SKM-1 treated with dmso at 0.1 percent for 144 hours (cell line): ENCODE measurements at regions not wholly inside any gene's neighbourhood (a gene's known extent, or its start where the extent isn't known, plus 50 kb on each side); places are given as distances from the start of the nearest gene placed in this dataset.
"Not testable (repeated sequence)": the region's sequence is repeated elsewhere in the genome, so short reads cannot be mapped to it uniquely, and the experiment has no call there.

Experiments
- DNase-seq: peaks from one replicate; lab custom pipeline; 2025; ENCODE audit not compliant: unreplicated experiment; lab: John Stamatoyannopoulos, UW

DNA sequence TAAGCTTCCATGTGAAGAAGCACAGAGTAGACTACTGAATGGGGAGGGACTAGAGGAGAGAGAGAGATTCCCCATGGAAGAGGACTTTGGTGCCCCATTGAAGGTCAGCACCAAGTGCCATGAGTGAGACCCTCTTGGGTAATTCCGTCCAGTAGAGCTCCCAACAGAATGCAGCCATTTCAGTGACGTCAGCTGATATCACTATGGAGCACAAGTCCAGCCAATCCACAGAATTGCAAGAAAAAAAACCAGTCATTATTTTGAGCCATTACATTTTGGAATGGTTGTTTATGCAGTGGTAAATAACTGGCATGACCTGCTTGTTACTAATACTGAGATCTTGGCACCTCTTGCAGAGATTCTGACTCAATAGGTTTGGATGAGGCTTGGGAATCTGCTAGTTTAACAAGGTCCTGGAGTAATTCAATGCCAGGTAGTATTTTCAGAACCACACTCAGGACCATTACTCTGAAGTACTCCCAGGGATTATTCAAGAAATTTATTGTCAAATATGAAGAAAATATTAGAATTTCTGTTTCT, 52.6 kb upstream of the SP8 start:
- DNase-seq: no peak

DNA sequence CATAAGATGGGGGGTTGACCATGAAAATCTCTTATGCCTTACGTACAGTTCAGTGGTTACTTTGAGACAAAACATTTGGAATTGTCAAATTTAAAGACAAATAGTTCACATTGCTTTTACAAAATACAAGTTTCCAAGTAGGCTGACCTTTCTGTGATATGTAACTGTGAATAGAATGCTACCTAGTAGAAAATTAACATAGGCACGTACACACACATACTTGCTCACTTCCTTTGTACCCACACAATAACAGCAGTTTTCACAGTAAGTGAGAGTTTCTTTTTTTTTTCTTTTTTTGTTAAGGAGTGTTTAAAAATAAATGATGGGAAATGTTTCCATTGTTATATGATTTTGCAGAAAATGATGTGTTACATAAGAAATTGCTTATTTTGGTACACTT, 53.3 kb upstream of the SP8 start:
- no peak for DNase-seq

DNA sequence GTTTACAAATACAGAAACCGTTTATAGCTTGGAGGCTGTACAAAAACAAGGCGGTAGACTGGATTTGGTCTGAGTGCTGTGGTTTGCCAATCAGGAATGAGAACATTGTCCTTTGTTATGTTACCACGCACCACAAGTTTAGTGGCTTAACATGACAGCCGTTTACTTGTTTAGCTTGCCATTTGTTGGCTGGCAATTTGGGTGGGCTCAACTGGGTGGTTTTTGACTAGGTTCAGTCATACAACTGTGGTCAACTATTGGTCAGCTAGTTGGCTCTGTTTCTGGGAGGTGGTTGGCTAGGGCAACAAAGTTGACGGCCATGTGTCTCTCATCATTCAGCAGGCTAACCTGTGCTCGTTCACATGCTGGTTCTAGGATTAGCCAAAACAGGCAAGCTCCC, 60.1 kb upstream of the SP8 start:
- DNase-seq: no peak

DNA sequence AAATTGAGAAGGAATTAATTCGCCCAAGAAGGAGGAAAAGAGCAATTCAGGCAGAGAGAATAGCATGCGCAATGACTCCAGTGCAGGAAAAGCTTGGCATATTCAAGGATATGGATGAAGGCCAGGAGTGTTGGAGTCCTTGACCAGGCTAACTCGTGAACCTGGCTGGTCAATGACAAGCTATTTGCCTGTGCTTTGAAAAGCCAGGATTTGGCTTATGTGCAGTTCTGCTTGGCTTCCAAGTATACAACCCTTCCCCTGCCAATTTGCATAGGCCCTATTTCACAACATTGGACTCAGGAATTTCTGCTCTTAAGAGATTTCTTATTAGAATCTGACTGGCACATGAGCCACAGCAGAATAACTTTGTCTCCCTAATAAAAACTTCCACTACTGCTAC, 72.3 kb upstream of the SP8 start:
- DNase-seq: no peak

DNA sequence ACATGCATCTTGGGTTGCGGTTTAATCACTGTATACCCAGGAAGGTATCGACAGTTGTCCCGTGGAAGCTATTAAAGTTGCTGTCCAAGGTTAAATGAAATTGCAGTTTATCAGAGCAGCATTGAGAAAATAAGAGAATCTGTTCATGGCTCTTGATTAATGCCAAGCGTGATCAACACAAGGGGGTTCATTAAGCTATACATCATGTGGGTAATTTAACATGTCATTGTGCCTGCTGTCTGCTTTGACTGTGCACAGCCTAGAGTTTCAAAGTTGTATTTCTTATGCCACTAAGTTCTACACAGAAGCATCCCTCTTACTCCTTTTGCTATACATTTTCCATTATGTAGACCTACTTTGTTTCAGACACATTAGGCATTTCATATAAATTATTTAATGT, 74.8 kb upstream of the SP8 start:
- DNase-seq: no peak

DNA sequence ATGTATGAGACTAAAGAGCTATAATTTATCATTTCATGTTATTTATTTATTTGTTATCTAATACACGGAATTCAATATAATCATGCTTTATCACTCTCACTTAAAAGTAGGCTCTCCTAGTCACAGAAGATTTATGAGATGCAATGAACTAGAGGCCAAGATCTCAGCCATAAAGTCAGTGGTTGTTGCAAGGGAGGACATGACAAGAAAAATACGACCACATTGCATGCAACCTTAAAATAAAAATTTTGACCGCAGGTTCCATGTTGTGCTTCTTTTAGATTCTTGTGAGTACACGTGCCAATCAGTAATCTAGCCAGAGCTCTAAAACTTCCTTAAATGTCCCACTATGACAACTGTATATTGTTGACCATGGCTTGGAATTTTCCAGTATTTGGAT, 75.9 kb upstream of the SP8 start:
- no peak for DNase-seq

DNA sequence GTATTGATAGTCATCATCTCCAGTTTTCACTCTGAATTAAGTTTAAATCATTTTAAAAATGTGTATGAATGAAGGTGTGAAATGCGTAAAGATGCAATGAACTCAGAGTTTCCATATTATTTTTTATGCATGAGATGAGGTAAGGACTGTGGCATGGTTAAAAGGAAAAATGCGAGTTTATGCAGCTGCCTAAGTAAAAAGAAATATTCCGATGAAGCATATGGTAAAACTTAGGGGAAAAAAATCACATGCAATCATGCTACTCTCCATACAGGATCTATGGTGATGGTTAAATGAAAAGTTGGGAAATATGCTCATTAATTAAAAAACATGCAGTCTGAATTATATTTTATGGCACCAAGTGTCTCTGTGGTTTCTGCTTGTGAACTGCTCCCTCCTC, 77.5 kb upstream of the SP8 start:
- DNase-seq: no peak

DNA sequence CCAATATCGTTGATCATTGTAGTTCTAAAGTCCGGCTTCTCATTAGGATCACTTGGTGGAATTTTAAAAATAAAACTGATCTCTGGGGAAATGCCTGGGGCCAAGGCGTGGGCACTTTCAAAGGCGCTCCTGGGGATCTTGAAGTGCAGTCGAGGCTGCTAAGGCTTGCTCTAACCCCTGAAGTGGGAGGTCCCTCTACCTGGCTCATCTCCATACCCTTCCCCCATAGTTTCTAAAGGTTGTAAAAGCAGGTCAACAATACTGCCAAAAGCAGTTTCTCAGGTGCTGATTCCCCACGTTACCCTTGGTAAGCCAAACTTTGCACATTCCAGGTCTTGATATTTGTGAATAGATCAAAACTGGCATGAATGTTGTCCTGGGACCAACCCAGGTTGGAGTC, 79.0 kb upstream of the SP8 start:
- no peak for DNase-seq

DNA sequence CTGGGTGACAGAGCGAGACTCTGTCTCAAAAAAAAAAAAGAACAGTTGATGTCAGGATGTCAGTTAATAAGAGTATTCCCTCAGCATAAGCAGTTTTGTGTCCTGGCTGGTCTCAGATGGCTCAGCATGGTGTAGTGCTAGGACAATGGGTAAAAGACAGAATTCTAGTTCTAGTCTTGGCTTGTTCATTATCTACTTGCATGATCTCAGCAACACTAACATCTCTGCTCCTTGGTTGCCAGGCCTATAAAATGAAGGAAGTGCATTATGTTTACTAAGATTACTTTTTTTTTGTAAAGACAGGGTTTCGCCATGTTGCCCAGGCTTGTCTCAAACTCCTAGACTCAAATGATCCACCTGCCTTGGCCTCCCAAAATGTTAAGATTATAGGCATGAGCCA, 84.3 kb upstream of the SP8 start:
- DNase-seq: no peak

DNA sequence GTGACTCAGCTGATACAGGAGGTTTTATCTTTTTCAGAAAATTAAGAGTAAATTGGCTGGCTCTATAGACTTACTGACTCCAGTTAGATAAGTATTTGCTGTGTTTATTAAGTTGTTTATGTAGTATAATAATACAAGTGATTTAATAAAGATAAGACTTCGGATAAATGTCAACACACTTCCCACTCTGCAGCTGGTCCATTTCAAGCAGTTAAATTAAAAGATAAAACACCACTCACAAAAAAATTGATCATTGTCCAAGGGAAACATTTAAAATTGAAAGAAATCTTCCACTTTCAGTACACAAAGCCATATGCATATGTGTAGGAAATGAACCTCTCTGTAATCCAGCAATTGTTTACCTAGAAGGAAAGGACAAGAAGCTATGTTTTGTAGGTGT, 106.1 kb upstream of the SP8 start:
- no peak for DNase-seq

DNA sequence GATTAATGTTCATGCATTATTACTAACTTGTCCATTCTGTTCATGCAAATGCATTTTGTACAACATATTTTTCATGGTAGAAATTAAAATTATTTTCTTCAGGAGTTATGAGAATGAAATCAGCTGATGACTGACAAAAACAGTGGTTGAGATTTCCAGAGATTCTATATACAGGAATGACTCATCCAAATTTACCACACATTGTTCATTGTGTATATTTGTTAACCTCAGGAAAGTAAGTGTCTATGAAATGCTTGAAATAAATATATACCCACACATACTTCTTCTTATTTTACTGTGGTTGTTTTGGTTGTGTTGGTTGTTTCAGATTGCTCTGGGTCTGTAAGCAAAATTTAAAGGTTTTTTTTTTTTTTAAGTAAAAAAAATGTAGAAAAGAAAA, 108.1 kb upstream of the SP8 start:
- DNase-seq: no peak

DNA sequence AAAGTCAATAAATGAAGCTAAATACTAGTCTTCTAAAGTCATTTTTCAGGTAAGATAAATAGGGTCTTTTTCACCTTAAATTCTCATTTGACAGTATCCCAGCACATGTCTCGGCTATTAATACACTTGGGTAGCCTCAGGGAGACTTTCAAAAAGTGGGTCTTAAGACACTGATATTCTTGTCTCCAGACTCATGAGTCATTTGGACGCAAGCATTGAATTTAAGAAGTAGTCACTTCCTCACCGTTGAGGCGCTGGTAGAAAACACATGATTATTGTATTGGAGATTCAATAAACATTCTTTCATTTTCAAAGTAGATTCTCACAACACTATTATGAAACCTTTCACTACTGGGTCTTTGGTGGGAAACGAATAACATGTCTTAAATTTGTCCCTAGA, 108.9 kb upstream of the SP8 start:
- DNase-seq: no peak

DNA sequence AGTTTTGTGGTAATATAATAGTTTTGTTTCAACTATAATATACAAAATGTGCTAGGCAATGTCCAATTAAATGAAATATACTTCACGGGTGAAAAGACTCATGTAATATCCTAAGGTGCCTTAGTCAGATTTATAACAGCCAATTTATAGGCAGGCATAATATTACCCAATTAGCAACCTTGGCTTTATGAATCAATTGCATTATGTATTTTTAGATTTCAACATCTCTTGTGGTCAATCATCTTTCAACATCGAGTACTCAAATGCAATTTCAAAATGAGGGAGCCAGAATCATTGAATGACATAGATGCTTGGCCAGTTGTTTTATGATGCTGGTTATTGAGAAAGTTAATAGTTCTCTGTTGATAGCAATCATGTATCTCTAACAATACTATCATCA, 110.3 kb upstream of the SP8 start:
- no peak for DNase-seq

DNA sequence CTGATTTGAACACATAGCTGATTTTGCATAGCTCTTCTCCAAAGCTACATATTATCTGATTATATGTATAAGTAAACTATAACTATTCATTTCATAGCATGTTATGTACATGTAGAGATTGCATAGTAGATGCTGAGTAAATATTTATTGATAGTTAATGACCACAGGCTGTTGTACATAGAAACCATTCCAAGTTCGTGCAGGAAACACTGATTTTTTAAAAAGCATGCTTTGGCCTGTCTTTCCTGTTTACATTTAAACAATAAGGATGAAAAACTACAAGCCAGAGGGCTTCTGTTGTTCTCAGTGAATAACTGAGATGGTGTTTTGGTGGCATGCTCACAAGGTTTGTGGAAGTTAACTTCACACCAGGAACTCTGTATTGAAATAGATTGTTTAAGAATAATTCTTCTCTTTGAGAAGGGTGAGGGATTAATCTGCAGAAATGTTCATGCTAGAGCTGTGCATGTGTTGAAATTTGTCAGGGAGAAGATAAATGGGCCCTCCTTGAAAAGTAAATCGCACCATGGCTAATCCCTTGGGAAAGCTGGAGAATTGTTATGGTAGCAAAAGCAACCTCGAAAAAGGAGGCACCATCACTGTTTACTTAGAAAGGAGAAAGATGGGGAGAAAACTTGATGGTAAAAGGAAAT, 120.2 kb upstream of the SP8 start:
- no peak for DNase-seq

DNA sequence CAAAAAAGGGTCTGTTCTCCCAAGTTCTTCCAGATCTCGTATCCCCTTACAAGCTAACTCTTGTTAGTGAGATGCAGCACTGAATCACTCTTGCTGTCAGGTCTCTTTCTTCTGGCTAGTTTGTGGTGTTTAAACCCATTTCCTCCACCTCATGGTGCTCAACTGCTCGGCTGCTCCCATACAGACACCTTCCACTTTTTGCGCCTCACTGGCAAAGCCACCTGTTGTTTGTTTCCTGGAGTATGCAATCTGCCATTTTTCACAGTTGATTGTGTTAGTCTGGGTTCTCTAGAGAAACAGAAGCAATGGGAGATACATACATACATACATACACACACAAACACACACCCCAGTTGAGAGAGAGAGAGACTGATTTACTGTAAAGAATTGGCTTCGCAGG, 124.4 kb upstream of the SP8 start:
- no peak for DNase-seq

DNA sequence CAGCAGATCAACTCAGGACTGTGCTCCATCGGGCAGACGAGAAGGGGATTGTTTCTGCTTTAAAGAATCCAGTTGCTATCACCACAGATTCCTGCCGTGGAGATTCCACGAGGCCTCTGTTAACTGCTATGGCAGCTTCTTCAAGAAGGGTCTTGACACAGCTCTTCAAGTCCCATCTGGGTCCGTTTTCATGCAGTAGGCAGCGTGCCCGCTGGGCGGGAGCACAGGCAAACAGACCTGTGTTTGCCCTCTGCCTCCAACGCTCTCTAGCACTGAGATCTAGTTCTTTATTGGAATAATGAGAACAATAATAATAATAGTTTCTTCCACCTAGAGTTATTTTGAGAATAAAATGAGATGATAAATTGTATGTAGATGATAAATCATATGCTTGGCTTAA, 127.2 kb upstream of the SP8 start:
- DNase-seq: no peak

DNA sequence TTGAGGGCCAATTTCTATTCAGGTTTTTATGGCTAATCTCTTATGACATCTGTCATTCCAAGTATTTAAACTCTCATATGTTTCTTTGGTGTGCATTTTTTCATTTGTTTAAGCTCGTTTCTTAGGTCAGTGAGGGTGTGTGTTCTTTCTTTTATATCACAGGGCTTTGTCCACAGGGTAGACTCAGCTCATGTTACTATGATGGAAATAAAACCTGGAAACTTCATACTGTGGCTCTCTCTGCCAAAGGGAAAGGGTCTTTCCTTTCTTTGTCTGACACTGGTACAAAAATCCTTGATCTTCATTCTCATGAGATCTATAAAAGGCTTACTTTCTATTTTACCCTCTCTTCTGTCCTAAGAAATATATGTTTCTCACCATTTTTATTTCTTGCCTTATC, 129.6 kb upstream of the SP8 start:
- no peak for DNase-seq

DNA sequence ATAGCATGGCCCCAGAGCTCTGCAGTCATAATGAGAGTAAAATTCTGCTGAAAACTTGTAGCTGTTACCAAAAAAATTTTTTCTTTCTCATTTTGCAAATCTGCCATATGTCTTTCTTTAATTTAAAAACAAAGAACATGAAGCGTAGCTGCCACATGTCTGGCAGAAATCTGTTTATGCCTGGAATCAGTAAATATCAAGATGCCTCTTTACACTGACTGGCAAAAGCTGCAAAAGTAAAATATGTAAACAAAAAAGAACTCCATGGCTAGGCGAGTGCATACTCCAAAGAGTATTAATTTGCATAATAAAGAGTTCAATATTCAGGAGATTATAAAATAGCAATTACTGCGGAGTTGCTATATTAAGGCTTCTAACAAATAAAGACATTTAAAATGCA, 130.9 kb upstream of the SP8 start:
- DNase-seq: no peak

DNA sequence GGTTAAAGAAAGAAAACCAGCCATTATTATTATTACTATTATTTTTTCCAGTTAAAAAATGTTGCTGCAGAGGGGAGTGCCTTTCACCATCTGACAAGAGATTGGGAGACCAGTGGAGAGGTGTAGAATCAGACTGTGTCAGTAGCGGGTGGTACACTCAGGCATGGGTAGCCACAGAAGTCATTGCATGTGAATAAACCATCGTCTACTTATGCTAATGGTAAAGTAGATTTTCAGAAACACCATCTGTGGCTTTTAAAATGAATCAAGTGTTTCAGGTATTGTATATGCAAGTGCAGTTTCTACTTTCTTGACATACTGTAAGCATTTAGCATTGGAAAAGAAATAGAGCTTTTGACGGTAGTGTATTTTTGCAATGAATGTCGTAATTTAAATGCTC, 131.5 kb upstream of the SP8 start:
- no peak for DNase-seq

DNA sequence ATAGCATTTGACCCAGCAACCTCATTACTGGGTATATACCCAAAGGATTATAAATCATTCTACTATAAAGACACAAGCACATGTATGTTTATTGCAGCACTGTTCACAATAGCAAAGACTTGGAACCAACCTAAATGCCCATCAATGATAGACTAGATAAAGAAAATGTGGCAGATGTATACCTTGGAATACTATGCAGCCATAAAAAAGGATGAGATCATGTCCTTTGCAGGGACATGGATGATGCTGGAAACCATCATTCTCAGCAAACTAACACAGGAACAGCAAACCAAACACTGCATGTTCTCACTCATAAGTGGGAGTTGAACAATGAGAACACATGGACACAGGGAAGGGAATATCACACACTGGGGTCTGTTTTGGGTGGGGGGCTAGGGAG, 140.5 kb upstream of the SP8 start:
- not testable (repeated sequence) for DNase-seq

DNA sequence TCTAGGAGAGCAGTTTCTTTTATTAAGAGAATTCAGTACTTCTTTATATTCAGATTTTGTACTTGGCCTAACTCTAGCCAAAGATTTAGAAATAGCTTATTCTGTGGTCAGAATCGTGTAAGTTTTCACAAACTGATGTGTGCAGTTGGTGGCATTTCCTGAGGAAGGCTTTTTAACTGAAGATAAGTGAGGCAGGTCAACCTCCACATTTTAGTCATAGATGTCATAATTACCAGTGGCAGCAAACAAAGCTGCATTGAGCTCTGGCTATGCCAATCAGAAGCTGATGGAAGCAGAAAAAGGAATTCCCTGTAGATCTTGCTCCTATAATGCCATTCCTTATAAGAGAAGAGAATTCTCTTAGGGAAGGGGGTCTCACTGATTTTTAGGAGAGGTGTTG, 141.3 kb upstream of the SP8 start:
- no peak for DNase-seq

DNA sequence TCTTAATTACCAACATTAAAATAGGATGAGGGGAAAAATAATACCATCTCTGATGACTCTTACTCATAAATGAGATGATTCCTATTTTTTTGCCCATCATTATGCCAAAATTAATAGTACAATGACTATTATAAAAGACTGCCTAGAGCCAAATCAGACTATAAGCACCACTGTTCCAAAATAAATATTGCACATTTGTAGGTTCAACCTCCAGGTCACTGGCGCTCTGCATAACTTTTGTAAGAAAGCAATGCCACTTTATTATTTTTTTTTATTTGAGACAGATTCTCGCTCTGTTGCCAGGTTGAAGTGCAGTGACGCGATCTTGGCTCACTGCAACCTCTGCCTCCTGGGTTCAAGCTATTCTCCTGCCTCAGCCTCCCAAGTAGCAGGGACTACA, 142.5 kb upstream of the SP8 start:
- DNase-seq: no peak

DNA sequence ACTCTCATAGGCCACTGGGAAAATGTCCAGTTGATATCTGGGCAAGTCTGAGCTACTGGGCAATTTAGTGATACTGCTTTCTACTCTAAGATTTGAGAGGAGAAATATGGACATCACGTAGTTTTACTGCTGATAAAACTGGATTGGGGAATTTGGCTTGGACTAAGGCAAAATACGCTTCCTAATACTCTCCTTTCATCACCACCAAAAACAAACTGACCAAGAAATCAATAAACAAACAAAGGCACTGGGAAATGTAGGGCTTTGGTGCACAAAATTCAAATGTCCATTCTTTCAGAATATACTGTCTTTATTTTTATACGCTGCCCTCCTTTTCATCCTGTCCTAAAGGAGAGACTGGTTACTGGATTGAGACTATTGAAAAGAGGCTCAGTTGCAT, 145.1 kb upstream of the SP8 start:
- no peak for DNase-seq
